Renal cortex interstitium (tissue), 11 donors: ENCODE measurements at regions not wholly inside any gene's neighbourhood (a gene's known extent, or its start where the extent isn't known, plus 50 kb on each side); places are given as distances from the start of the nearest gene placed in this dataset.

Experiments
- DNase-seq, 11 donors: peaks; one replicate each; pipeline ENCODE4 v3.0.0-alpha.2; 2013; ENCODE audit warnings: low read depth in 9 of 11, low spot score in 4 of 11; ENCODE audit errors: extremely low read depth in 1 of 11

DNA sequence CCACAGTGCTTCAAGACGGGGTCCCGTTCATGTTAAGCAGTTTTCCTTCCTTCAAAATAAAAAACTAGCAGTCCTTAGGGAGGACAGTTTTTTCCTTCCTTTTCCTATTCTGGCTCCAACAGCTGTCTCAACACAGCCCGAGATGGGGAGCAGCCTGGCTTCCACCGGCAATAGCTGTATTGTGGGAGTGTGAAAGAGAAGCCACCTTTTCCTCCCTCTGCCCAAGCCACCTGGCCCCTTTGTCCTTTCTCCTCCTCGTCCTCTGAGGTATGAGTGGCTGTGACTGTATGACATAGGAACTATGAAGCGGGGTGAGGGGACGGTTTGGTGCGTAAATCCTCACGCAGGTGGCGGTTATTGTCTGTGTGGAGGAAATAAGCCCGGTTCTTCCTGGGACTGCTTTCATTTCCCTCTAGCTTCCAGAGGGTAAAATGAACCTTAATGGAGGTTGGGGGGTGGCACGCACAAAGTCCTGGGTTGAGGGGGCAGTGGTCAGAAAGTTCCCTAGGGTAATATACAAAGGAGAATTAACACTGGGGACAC, 292.0 kb upstream of the DMRT1 start:
- peak in 1 of 11 donors; percentile 37 for DNase-seq

DNA sequence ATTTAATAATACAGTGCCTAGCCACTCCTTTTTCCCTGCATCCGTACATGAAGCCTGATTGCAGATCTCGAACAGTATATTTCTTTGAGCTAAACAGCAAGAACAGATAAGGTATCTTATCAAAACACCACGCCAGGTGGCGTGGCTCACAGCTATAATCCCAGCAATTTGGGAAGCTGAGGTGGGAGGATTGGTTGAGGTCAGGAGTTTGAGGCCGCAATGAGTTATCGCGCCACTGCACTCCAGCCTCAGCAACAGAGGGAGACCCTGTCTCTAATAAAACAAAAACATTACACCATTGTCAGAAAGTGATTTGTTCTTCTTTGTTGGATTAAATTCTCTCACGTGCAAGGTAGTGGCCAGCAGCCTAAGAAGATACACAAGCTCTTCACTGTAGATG, 291.2 kb upstream of the DMRT1 start:
- DNase-seq = peak in 4 of 11 donors; percentile 44 to 69 (median 65)

DNA sequence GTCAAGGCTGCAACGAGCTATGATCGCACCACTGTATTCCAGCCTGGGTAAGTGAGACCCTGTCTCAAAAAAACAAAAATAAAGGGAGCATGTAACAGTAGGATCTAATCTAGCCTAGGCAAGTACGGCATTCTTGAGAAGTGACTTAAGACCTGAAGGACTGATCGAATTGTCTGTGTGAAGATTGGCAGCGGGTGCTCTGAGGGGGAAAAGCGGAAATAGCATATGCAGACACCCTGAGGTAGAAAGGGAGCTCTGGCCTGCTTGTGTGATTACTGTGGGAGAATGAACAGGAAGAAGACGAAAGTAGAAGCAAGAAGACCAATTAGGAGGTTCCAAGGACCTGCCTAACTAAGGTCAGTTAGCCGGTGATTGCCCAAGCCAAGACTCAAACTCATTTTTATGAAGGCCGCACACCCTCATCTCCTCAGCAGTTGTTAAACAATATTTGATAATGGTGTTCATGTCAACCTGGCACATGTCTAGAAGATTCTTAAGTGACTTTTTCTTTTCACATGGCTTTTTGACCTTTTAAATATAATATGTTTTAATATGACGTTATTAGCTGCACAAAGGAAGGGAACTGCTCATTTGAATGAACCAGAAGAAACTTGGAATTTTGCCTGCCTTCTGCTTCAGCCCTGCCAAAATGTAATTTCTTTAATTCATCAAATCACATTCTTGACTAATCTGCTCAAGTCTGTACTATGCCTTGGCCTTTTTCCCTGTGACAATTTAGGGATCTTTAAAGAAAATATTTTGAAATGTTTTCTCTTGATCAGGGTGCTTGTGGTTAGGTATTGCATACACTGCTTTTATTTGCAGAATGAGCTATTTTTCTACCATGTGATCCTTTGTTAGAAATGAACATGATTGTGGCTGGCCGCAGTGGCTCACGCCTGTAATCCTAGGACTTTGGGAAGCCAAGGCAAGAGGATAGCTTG, 289.2 kb upstream of the DMRT1 start:
- DNase-seq = no peak

DNA sequence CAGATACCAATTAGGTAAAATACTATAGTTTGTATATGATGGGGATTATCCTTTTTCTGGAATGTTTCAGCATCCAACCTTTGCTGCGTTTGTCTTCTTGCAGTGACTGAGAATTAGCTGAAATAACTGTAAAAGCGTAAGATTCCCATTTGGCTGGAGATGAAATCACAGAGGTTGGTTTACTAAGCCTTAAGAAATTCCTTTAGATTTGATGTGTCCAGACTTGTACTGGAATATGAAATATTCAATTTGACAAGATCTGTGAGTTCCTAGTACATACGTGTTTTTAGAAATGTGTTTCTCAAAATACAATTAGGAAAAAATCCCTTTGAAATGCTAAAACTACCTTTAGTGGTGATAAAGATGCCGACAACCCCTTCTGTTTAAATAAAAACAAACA, 286.0 kb upstream of the DMRT1 start:
- no peak for DNase-seq

DNA sequence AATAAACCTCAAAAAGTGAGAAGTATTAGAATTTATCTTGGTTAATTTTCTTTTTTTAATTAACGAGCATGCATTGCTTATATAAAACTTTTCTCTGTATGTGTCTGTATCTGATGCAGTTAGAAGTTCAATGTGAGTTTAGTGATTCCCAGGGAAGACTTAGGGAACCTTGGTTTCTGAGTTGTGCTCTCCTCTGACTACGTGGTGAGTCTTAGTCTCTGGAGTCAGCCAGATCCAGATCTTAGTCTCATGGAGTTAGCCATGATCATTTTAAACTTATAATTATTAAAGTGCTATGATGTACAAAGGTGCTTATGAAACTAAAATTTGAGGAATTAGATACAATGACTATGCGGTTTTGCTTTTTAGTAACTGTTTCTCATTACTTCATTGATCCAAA, 285.3 kb upstream of the DMRT1 start:
- DNase-seq = no peak

DNA sequence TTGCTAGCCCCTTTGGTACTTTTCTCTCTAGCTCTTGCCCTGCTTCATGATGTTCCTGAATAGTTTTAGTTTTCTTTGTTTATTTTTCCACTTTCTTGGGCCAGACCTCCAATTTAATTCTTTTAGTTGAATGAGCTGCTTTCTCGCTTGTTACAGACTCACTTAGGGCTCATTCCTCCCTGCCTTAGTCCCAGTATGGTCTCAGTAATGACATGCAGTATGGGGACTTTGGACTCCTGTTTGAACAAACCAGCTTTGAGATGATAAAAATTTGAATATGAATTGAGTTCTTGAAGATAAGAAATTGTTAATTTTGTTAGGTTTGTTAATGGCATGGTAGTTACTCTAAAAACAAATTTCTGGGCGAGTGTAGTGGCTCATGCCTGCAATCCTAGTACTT, 284.8 kb upstream of the DMRT1 start:
- DNase-seq = no peak

DNA sequence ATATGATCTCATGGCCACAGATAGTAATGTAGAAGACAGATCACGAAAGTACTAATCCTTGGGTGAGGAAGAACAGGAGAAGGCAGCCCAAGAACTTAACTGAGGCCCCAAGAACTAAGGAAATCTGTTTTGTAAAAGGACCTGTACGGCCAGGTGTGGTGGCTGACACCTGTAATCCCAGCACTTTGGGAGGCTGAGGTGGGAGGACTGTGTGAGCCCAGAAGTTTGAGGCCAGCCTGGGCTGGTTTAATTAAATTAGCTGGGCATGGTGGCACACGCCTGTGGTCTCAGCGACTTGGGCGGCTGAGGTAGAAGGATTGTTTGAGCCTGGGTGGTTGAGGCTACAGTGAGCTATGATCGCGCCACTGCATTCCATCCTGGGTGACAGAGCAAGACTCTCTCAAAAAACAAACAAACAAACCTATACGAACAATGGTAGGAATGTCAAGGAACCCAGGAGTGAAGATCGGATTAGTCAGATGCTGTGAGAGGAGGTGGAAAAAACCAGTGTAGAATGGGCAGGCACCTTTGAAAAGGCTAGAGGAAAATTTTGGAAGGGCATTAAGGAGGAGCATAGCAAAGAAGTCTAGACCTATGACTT, 283.8 kb upstream of the DMRT1 start:
- no peak for DNase-seq

DNA sequence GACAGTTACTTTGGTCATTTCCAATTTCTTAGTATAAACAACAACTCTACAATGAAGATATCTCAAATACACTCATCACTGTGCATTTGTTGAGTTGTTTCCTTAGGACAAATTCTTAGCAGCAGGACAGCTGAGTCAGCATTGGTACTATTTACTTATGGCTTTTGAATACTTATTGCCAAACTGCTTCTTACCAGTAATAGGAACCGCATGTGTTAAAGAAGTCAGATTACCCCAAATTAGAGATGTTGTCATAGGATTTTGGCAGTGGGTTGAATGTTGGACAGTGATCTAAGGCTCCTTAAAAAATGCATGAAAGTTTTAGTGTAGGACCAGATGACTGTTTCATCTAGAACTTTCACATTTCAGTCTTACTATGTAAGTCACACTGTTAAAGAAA, 280.1 kb upstream of the DMRT1 start:
- DNase-seq = no peak

DNA sequence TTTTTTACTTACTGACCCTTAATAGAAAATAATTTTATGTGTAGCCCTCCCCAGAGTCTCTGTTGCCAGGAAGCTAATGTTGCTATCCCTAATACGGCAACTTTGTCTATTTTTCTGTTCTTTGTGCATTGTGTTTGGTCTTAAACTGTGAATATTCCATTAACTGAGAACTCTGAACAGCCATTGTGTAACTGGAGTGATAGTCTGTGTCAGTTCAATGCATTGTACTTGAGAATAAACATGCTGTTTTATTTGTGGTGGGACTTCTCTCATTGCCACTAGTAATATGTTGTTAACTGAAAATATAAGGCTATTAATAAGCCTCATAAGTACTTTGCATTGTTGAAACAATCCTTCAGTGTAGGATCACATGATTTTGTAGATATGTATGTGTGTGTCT, 278.3 kb upstream of the DMRT1 start:
- DNase-seq = no peak

DNA sequence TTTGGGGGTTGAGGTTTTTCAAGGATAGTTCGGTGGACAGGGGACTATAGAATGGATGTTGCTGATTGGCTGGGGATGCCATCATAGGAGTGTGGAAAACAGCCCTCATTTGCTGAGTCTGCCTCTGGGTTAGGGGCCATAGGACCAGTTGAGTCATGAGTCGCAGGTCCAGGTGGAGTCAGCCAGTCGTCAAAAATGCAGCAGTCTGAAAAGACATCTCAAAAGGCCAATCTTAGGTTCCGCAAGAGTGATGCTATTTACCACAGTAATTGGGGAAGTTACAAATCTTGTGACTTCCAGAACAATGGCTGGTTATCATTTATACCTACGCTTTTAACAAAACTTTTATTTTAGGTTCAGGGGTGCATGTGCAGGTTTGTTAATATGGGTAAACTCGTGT, 276.0 kb upstream of the DMRT1 start:
- DNase-seq = no peak

DNA sequence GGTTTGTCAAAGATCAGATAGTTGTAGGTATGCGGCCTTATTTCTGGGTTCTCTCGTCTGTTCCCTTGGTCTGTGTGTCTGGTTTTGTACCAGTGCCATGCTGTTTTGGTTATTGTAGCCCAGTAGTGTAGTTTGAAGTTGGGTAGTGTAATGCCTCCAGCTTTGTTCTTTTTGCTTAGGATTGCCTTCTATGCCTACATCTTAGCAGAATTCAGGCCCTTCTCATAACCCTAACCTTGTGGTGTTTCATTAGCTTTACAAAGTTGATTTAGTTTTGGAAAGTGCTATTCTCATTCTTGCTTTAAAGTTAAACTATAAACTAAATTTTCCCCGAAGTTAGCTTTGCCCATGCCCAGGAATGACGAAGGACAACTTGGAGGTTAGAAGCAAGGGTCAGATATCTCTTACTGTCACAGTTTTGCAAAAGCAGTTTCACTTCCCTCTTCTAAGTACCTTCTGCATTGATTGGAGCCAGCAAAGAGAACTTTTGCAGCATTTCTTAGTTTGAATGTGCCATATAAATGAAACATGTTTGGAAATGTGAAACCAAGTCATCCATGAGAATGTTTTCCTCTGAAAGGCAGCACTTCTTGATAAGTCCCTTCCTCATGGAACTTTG, 274.3 kb upstream of the DMRT1 start:
- no peak for DNase-seq

DNA sequence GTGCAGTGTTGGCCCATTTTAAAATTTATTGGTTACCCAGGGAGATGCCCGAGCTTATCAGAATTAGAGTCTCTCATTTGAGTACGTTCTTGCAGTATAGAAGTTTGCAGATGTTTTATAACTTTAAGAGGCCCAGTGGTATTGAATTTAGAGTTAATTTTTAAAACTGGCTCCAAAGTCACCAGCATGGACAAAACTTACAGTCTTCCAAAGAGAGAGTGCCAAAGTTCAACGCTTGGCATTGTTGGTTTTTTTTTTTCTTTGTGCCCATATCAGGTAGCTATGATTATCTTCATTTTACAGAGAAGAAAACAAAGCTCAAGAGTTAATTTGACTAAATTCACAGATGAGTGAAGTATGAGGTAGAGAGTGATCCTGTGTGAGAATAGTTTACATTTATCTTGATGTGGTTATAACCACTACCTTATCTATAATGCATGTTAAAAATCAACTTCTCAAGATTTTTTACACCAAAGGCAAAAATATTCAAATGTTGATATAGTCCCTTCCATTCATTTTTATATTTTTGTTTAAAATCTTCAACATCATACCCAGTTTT, 273.7 kb upstream of the DMRT1 start:
- DNase-seq = no peak

DNA sequence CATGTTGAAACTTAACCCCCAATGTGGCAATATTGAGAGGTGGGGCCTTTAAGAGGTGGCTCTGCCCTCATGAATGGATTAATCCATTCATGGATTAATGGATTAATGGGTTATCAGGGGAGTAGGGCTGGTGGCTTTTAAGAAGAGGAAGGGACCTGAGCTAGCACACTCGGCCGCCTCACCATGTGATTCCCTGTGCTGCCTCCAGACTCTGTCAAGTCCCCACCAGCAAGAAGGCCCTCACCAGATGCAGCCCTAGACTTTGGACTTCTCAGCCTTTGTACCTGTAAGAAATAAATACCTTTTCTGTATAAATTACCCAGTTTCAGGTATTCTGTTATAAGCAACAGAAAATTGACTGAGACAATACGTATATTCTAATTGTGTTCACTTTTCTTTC, 272.2 kb upstream of the DMRT1 start:
- no peak for DNase-seq

DNA sequence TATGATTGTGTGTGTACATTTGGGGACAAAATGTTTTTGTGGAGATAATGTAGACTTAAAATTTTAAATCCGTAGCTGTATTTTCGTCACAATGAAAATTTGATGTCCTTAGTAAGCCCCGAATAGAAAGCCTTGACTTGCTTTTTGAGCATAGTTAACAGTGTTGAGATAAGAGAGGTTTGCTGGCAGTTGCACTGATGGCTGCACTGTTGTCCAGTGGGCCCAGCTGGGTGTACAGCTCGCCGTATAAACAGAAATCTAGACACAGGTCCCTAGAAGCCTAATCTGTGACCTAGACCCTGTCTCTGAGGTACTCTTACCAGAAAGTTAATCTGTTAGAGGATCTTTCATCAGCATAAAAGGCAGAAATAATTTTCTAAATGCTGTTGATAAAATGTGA, 271.3 kb upstream of the DMRT1 start:
- DNase-seq = no peak

DNA sequence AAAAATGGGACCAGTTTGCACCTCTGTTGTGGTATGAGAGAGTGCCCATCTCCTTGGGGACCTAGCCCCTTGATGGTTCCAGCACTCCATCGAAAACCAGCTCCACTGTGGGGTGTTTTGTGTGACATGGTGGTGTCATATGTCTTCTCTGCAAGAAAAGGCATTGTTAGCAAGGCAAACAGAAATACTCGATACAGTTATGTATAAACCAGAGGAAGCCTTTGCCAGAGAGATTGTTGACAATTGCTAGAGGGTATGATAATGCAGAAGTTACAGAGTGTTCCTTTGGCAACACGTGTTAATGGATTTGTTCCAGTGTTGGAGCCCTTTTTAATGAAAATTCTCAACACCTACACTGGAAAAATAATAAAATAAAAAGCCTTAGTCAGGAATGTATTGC, 270.4 kb upstream of the DMRT1 start:
- DNase-seq = no peak

DNA sequence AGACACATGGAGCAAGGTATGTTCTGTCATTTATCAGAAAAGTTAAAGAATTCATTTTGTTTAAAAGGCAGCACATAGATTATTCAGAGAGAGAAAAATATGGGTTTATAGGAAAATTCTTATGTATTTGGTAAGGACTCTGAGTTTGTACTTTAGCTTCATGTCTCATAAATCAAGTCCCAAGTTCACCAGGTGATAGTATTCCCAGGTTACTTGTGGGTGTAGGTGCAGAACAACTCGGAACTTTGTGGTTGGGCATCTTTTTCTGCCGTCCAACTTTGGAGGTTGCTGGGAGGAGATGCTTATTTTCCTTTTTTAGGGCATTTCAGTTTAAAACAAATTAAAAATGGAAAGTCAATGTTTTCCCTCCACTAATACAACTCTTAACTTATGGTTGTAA, 269.8 kb upstream of the DMRT1 start:
- DNase-seq = no peak

DNA sequence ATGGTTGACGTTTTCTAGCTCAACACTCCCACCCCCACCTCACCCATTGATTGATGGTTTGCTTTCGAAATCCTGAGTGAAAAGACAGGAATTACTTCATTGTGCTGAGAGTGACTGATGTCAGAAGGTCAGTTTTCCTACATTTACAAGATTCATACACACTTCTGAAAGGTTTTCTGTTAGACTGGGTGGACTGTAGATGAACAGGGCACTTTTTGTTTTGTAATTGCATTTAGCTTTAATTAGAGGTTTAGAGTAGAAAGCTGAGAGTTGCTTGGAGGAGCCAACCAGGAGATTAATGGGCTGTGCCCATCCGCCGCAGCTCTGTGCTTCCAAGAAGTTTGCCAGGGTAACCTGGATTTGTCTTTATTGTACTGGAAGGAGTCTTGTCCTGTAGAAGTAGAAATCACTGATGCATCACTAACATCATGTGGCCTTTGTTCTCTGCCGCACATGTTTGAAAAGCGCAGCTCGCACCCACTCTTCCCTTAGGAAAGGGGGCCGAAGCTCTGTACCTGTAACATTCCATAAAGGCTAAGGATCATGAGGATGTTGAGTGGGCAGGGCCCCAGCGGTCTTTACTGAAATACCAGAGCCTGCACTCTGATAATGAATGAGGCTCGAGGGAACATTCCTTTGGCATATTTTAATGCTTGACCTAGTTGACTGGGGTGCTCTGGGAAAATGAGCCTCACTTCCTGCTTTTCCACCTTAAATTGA, 267.6 kb upstream of the DMRT1 start:
- peak in 9 of 11 donors; percentile 31 to 73 (median 54) for DNase-seq

DNA sequence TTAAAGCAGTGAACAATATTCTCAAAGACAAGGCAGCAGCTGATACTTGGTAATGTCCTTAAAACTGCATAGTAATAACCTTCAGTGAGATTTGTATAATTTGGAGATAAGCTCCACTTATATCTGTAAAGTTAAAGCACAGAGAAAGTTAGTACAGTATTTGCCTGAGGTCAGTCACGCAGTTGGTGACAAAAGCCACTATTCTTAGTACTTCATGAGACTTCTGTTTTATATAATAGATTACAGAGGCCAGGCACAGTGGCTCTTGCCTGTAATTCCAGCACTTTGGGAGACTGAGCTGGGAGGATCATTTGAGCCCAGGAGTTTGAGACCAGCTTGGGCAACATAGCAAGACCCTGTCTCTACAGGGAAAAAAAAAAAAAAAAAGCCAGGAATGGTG, 266.4 kb upstream of the DMRT1 start:
- DNase-seq = no peak

DNA sequence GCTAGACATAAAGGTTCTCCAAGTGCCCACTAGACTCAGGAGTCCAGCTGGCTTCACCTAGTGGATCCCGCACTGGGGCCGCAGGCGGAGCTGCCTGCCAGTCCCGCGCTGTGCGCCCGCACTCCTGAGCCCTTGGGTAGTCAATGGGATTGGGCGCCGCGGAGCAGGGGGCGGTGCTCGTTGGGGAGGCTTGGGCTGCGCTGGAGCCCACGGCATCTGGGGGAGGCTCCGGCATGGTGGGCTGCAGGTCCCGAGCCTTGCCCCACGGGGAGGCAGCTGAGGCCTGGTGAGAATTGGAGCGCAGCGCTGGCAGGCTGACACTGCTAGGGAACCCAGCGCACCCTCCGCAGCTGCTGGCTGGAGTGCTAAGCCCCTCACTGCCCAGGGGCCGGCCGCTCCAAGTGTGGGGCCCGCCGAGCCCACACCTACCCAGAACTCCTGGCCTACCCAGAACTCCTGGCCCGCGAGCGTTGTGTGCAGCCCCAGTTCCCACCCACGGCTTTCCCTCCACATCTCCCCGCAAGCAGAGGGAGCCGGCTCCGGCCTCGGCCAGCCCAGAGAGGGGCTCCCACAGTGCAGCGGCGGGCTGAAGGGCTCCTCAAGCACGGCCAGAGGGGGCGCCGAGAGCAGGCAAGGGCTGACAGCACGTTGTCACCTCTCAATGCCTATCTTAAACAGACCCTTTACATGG, 260.7 kb upstream of the DMRT1 start:
- no peak for DNase-seq
